Epithelial cell of esophagus (primary cell): ENCODE measurements at regions not wholly inside any gene's neighbourhood (a gene's known extent, or its start where the extent isn't known, plus 50 kb on each side); places are given as distances from the start of the nearest gene placed in this dataset.
A peak's percentile ranks its signal among the peaks of the same experiment; 100 is the strongest.

Experiments
- DNase-seq: peaks from one replicate; pipeline ENCODE4 v3.0.0; 2010; ENCODE audit warnings: low read depth
- H3K4me3 ChIP-seq: 2 replicates; pipeline ENCODE4 v1.5.1; 2011; ENCODE audit warnings: mild to moderate bottlenecking, low read length, control low read depth
- CTCF ChIP-seq: IDR thresholded peaks from 2 replicates; pipeline ENCODE4 v1.5.1; 2011; ENCODE audit warnings: low read depth, mild to moderate bottlenecking, low read length, control low read depth, inconsistent platforms; ENCODE audit not compliant: insufficient read depth; ENCODE audit errors: missing control alignments

- TF ChIP-seq CTCF, result no peak
- H3K4me3 ChIP-seq, result no peak overlapping the region
- no peak for DNase-seq
Observed at GRCh38 chr6:165944002-165944466, 223.6 kb downstream of the TBXT start.

- no peak overlapping the region for H3K4me3 ChIP-seq
- DNase-seq, result no peak
- no peak for TF ChIP-seq CTCF
Observed at GRCh38 chr6:165941786-165942185, 225.9 kb downstream of the TBXT start.

- TF ChIP-seq CTCF, result no peak
- no peak overlapping the region for H3K4me3 ChIP-seq
- no peak for DNase-seq
Observed at GRCh38 chr6:165941249-165941775, 226.3 kb downstream of the TBXT start.

- no peak for TF ChIP-seq CTCF
- no peak overlapping the region for H3K4me3 ChIP-seq
- DNase-seq, result no peak
Observed at GRCh38 chr6:165940366-165940765, 227.3 kb downstream of the TBXT start.

- DNase-seq, result peak; percentile 2
- TF ChIP-seq CTCF, result no peak
- no peak overlapping the region for H3K4me3 ChIP-seq
Observed at GRCh38 chr6:165939601-165940290, 227.9 kb downstream of the TBXT start.

- no peak for DNase-seq
- TF ChIP-seq CTCF, result no peak
- H3K4me3 ChIP-seq, result no peak overlapping the region
Observed at GRCh38 chr6:165939047-165939446, 228.6 kb downstream of the TBXT start.

- no peak for DNase-seq
- TF ChIP-seq CTCF, result no peak
Observed at GRCh38 chr6:165937564-165938358, 229.9 kb downstream of the TBXT start.

More at GRCh38 chr6:165937564-165938358, 229.9 kb downstream of the TBXT start:
- no peak overlapping the region for H3K4me3 ChIP-seq
